ENCODE measurements at regions not wholly inside any gene's neighbourhood (a gene's known extent, or its start where the extent isn't known, plus 50 kb on each side); places are given as distances from the start of the nearest gene placed in this dataset.
A peak's percentile ranks its signal among the peaks of the same experiment; 100 is the strongest.

DNA sequence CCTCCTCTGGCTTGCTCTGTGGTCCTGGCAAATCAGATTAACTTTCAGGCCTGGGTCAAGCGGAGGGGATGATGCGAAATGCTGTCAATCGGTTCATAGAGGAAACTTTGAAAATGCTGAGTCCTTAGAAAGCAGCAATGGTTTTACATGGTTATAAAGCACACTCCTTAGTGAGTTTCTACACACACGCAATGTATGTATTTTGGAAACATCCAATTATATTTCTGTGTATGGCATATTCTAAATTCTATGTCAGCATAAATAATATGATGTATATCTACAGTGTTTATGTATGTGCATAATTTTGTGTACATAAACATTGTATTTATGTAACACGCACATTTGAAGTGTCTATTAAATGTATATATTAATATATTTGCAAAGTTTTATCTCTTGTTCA, 118.0 kb upstream of the ARID2 start:
- H3K27ac ChIP-seq (ENCODE audit: low read depth, low read length): no peak overlapping the region
- H3K27me3 ChIP-seq (ENCODE audit: insufficient read depth, low read length, poor library complexity, severe bottlenecking): no peaks in the 10 kb centered on the region
- POLR2A ChIA-PET: no interaction called here
- H3K4me3 ChIP-seq (ENCODE audit: low read length): no peak overlapping the region
- Mint-ChIP-seq H3K27me3 (peaks cover 0 to 7% of the 10 kb centered on the region in 2 donors), H3K9me3 (no peaks in the 10 kb centered on the region), H3K27ac (no peak overlapping the region), H3K4me3 (peak overlapping the region in 1 of 7 donors; percentile 9), H3K36me3 (no peaks in the 10 kb centered on the region), H3K4me1 (peaks cover 0 to 7% (median 5%) of the 10 kb centered on the region in 3 donors)
- no peaks in the 10 kb centered on the region for H3K36me3 ChIP-seq (ENCODE audit: insufficient read depth, low read length)
- H3K4me1 ChIP-seq (ENCODE audit: insufficient read depth, low read length): no peaks in the 10 kb centered on the region
- no peaks in the 10 kb centered on the region for H3K9me3 ChIP-seq (ENCODE audit: low read length)
- no peak for DNase-seq
- CTCF ChIA-PET: no interaction called here

DNA sequence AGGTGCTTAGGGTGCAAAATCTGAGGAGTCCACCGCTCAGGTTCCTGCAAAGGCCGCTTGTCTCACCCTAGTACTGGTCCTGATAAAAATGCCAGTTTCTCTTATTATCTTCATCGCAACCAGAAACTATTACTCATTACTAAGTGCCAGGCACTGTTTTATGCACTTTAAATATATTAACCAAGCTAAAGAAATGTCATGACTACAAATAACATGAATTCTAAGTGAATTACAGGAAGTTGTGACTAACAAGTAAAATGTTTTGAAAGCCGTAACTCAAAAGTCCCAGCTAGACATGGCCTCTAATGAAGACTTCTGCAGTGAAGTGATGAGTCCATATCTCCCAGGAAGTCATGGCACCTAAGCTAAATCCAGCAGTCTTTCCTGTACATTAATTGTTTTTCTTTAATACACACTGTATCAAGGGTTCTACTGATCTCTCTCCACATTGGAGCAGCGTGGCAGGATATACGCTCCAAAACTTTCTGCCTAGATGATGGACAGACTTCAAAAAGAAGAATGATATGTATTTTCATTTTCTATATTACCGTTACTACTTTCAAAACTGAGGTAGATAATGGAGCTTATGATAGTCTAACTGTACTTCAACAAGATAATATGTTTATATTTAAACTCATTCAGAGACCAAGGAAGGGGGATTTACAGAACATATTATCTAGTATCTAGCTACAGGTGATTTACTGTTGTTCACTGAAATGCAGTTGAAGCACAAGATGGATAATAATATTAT, 117.3 kb upstream of the ARID2 start:
- no peak overlapping the region for H3K27ac ChIP-seq (ENCODE audit: low read depth, low read length)
- no peaks in the 10 kb centered on the region for H3K9me3 Mint-ChIP-seq
- no peaks in the 10 kb centered on the region for H3K4me1 ChIP-seq (ENCODE audit: insufficient read depth, low read length)
- ChIA-PET CTCF (no interaction called here), POLR2A (interaction anchor here (0.6 kb wide), 1 partner anchor 49 kb away, joined by 3 read pairs; no protein-coding TSS in a partner anchor)
- H3K4me3 ChIP-seq (ENCODE audit: low read length): no peak overlapping the region
- H3K27ac Mint-ChIP-seq: peak overlapping the region in 1 of 8 donors; percentile 7
- H3K36me3 Mint-ChIP-seq: no peaks in the 10 kb centered on the region
- peak overlapping the region in 2 of 7 donors; percentile 18 to 28 for H3K4me3 Mint-ChIP-seq
- no peak for DNase-seq
- no peaks in the 10 kb centered on the region for H3K27me3 ChIP-seq (ENCODE audit: insufficient read depth, low read length, poor library complexity, severe bottlenecking)
- peaks cover 0 to 7% (median 5%) of the 10 kb centered on the region in 3 donors for H3K4me1 Mint-ChIP-seq
- H3K27me3 Mint-ChIP-seq: peaks cover 0 to 7% of the 10 kb centered on the region in 2 donors
- H3K36me3 ChIP-seq (ENCODE audit: insufficient read depth, low read length): no peaks in the 10 kb centered on the region
- H3K9me3 ChIP-seq (ENCODE audit: low read length): no peaks in the 10 kb centered on the region

GRCh38 chr12:45613296-45613695, 116.2 kb upstream of the ARID2 start:
- H3K27ac ChIP-seq (ENCODE audit: low read depth, low read length): no peak overlapping the region
- DNase-seq: no peak
- ChIA-PET CTCF (interaction anchor here (1.3 to 1.4 kb wide), 2 partner anchors 8 to 69 kb away, joined by 3 to 4 read pairs; no protein-coding TSS in a partner anchor), POLR2A (interaction anchor here (0.6 kb wide), 1 partner anchor 132 kb away, joined by 3 read pairs; no protein-coding TSS in a partner anchor)
- peaks cover 0 to 7% of the 10 kb centered on the region in 2 donors for H3K27me3 Mint-ChIP-seq
- no peak overlapping the region for H3K27ac Mint-ChIP-seq
- H3K9me3 Mint-ChIP-seq: no peaks in the 10 kb centered on the region
- no peak overlapping the region for H3K4me3 Mint-ChIP-seq
- no peaks in the 10 kb centered on the region for H3K4me1 ChIP-seq (ENCODE audit: insufficient read depth, low read length)
- H3K4me3 ChIP-seq (ENCODE audit: low read length): no peak overlapping the region
- no peaks in the 10 kb centered on the region for H3K36me3 ChIP-seq (ENCODE audit: insufficient read depth, low read length)
- peaks cover 0 to 7% (median 5%) of the 10 kb centered on the region in 3 donors for H3K4me1 Mint-ChIP-seq
- no peaks in the 10 kb centered on the region for H3K36me3 Mint-ChIP-seq
- no peaks in the 10 kb centered on the region for H3K27me3 ChIP-seq (ENCODE audit: insufficient read depth, low read length, poor library complexity, severe bottlenecking)
- H3K9me3 ChIP-seq (ENCODE audit: low read length): no peaks in the 10 kb centered on the region

- Histone ChIP-seq H3K4me1 (ENCODE audit: insufficient read depth, low read length) (no peaks in the 10 kb centered on the region), H3K4me3 (ENCODE audit: low read length) (no peak overlapping the region), H3K36me3 (ENCODE audit: insufficient read depth, low read length) (no peaks in the 10 kb centered on the region), H3K27ac (ENCODE audit: low read depth, low read length) (no peak overlapping the region), H3K27me3 (ENCODE audit: insufficient read depth, low read length, poor library complexity, severe bottlenecking) (no peaks in the 10 kb centered on the region), H3K9me3 (ENCODE audit: low read length) (no peaks in the 10 kb centered on the region)
- Mint-ChIP-seq H3K9me3 (no peaks in the 10 kb centered on the region), H3K27me3 (peaks cover 0 to 7% of the 10 kb centered on the region in 2 donors), H3K4me1 (peaks cover 0 to 7% (median 5%) of the 10 kb centered on the region in 3 donors), H3K4me3 (no peak overlapping the region), H3K27ac (no peak overlapping the region), H3K36me3 (no peaks in the 10 kb centered on the region)
- DNase-seq: no peak
- ChIA-PET CTCF (interaction anchor here (1.3 to 1.4 kb wide), 2 partner anchors 8 to 70 kb away, joined by 3 to 4 read pairs; no protein-coding TSS in a partner anchor), POLR2A (interaction anchor here (0.6 kb wide), 1 partner anchor 132 kb away, joined by 3 read pairs; no protein-coding TSS in a partner anchor)
These were observed 115.7 kb upstream of the ARID2 start for GRCh38 chr12:45613855-45614254.

DNA sequence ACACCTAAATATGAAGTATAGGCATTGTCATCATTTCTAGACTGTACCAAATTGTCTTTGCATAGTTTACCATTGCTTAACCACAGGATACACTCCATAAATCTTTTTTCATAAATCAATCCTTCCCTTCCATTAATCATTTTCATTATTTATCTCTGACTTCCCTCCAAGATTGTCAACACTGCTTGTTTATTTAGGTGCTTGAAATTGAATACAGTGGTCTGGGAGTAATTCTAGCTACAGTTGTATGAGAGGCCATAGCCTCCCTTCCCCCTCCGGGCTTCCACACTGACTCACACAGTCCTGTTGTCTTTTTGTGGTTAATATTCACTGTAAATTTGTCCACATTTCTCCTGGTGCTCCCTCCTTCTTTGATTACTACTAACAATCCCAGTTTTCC, 114.2 kb upstream of the ARID2 start:
- ChIA-PET CTCF (no interaction called here), POLR2A (no interaction called here)
- H3K4me1 Mint-ChIP-seq: peaks cover 0 to 7% (median 5%) of the 10 kb centered on the region in 3 donors
- no peak overlapping the region for H3K27ac Mint-ChIP-seq
- Histone ChIP-seq H3K36me3 (ENCODE audit: insufficient read depth, low read length) (no peaks in the 10 kb centered on the region), H3K4me3 (ENCODE audit: low read length) (no peak overlapping the region), H3K27ac (ENCODE audit: low read depth, low read length) (no peak overlapping the region), H3K9me3 (ENCODE audit: low read length) (no peaks in the 10 kb centered on the region), H3K4me1 (ENCODE audit: insufficient read depth, low read length) (no peaks in the 10 kb centered on the region), H3K27me3 (ENCODE audit: insufficient read depth, low read length, poor library complexity, severe bottlenecking) (no peaks in the 10 kb centered on the region)
- H3K4me3 Mint-ChIP-seq: no peak overlapping the region
- peaks cover 0 to 2% (median 0%) of the 10 kb centered on the region in 3 donors for H3K36me3 Mint-ChIP-seq
- H3K9me3 Mint-ChIP-seq: no peaks in the 10 kb centered on the region
- no peak for DNase-seq
- peaks cover 0 to 11% of the 10 kb centered on the region in 2 donors for H3K27me3 Mint-ChIP-seq

- Histone ChIP-seq H3K36me3 (ENCODE audit: insufficient read depth, low read length) (no peaks in the 10 kb centered on the region), H3K4me1 (ENCODE audit: insufficient read depth, low read length) (no peaks in the 10 kb centered on the region), H3K27ac (ENCODE audit: low read depth, low read length) (no peak overlapping the region), H3K4me3 (ENCODE audit: low read length) (no peak overlapping the region), H3K27me3 (ENCODE audit: insufficient read depth, low read length, poor library complexity, severe bottlenecking) (no peaks in the 10 kb centered on the region), H3K9me3 (ENCODE audit: low read length) (no peaks in the 10 kb centered on the region)
- Mint-ChIP-seq H3K4me1 (no peaks in the 10 kb centered on the region), H3K9me3 (peaks cover 0 to 2% (median 0%) of the 10 kb centered on the region in 5 donors), H3K27ac (no peak overlapping the region), H3K36me3 (peaks cover 0 to 6% (median 0%) of the 10 kb centered on the region in 3 donors), H3K27me3 (peaks cover 7 to 25% of the 10 kb centered on the region in 2 donors), H3K4me3 (no peak overlapping the region)
- POLR2A ChIA-PET: no interaction called here
- no peak for DNase-seq
- CTCF ChIA-PET: no interaction called here
These were observed 109.8 kb upstream of the ARID2 start for GRCh38 chr12:45619736-45620135.

- H3K27ac ChIP-seq (ENCODE audit: low read depth, low read length): no peak overlapping the region
- H3K36me3 ChIP-seq (ENCODE audit: insufficient read depth, low read length): no peaks in the 10 kb centered on the region
- no peaks in the 10 kb centered on the region for H3K27me3 ChIP-seq (ENCODE audit: insufficient read depth, low read length, poor library complexity, severe bottlenecking)
- no peaks in the 10 kb centered on the region for H3K4me1 Mint-ChIP-seq
- POLR2A ChIA-PET: no interaction called here
- peaks cover 0 to 2% (median 0%) of the 10 kb centered on the region in 5 donors for H3K9me3 Mint-ChIP-seq
- peaks cover 0 to 6% (median 0%) of the 10 kb centered on the region in 3 donors for H3K36me3 Mint-ChIP-seq
- CTCF ChIA-PET: no interaction called here
- H3K4me3 Mint-ChIP-seq: no peak overlapping the region
- H3K27me3 Mint-ChIP-seq: peaks cover 9 to 25% of the 10 kb centered on the region in 2 donors
- no peak overlapping the region for H3K4me3 ChIP-seq (ENCODE audit: low read length)
- no peaks in the 10 kb centered on the region for H3K9me3 ChIP-seq (ENCODE audit: low read length)
- no peaks in the 10 kb centered on the region for H3K4me1 ChIP-seq (ENCODE audit: insufficient read depth, low read length)
- DNase-seq: no peak
- H3K27ac Mint-ChIP-seq: no peak overlapping the region
These were observed 107.8 kb upstream of the ARID2 start for GRCh38 chr12:45621703-45622102.

DNA sequence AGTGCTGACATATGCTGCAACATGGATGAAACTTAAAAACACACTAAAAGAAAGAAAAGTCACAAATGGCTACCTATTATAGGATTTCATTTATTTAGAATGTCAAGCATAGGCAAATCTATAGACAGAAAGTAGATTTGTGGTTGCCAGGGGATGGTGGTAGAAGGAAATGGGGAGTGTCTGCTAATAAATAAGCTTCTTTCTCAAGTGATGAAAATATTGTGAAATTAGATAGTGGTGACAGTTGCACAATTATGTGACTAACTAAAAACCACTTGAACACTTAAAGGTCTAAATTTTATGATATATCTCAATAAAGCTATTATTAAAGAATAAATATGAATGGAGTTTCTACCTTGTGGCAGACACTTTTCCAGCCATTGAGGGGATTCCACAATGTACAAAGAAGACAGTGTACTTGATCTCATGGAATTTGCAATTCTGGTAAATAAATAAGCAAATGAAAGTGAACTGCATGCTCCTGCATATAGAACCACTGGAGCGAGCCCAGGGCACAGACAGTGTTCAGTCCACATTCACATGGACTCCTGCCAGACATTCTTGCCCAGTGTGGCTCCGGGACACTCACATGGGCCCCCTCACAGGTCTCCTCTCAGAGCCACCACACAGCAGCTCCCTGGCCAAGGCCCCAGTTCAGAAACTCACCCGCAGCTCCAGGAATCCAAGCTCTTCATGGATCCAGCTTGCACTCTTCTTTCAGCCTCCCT, 107.1 kb upstream of the ARID2 start:
- no peaks in the 10 kb centered on the region for H3K4me1 Mint-ChIP-seq
- H3K27me3 Mint-ChIP-seq: peaks cover 9 to 25% of the 10 kb centered on the region in 2 donors
- Histone ChIP-seq H3K4me1 (ENCODE audit: insufficient read depth, low read length) (no peaks in the 10 kb centered on the region), H3K4me3 (ENCODE audit: low read length) (no peak overlapping the region), H3K36me3 (ENCODE audit: insufficient read depth, low read length) (no peaks in the 10 kb centered on the region), H3K9me3 (ENCODE audit: low read length) (no peaks in the 10 kb centered on the region), H3K27ac (ENCODE audit: low read depth, low read length) (no peak overlapping the region), H3K27me3 (ENCODE audit: insufficient read depth, low read length, poor library complexity, severe bottlenecking) (no peaks in the 10 kb centered on the region)
- H3K27ac Mint-ChIP-seq: no peak overlapping the region
- H3K36me3 Mint-ChIP-seq: peaks cover 0 to 6% (median 0%) of the 10 kb centered on the region in 3 donors
- H3K4me3 Mint-ChIP-seq: no peak overlapping the region
- POLR2A ChIA-PET: no interaction called here
- H3K9me3 Mint-ChIP-seq: peaks cover 0 to 2% (median 0%) of the 10 kb centered on the region in 5 donors
- no peak for DNase-seq
- CTCF ChIA-PET: interaction anchor here (0.9 kb wide), 1 partner anchor 9 kb away, joined by 3 read pairs; no protein-coding TSS in a partner anchor

Measured in CD8-positive, alpha-beta memory T cell (primary cell).